HEK293T (cell line): ENCODE measurements at regions not wholly inside any gene's neighbourhood (a gene's known extent, or its start where the extent isn't known, plus 50 kb on each side); places are given as distances from the start of the nearest gene placed in this dataset.

ENCODE experiments used
- CTCF ChIA-PET: fragments of 350-600 bp; formaldehyde crosslinking; extraction: SDS; loops from one replicate; lab custom pipeline; 2021; ENCODE audit warnings: antibody characterized with exemption, inconsistent platforms; lab: Yijun Ruan, JAX
- POLR2A ChIA-PET: fragments of 350-600 bp; formaldehyde crosslinking; extraction: SDS; loops from one replicate; lab custom pipeline; 2020; ENCODE audit warnings: antibody characterized with exemption, inconsistent platforms; lab: Yijun Ruan, JAX
- DNase-seq: peaks from one replicate; pipeline ENCODE4 v3.0.0; 2012; ENCODE audit warnings: mixed read lengths; ENCODE audit errors: extremely low spot score
- ARNT ChIP-seq: fragments of 450-650 bp; IDR thresholded peaks from 2 replicates; pipeline ENCODE4 v1.6.1; 2017; ENCODE audit warnings: mild to moderate bottlenecking
- BHLHE40 ChIP-seq: fragments of 450-650 bp; IDR thresholded peaks from 2 replicates; pipeline ENCODE4 v1.6.1; 2016; ENCODE audit warnings: mild to moderate bottlenecking, moderate library complexity, borderline replicate concordance
- CTBP1 ChIP-seq: fragments of 450-650 bp; IDR thresholded peaks from 2 replicates; pipeline ENCODE4 v1.6.1; 2016; ENCODE audit warnings: borderline replicate concordance
- ELF4 ChIP-seq: fragments of 450-650 bp; IDR thresholded peaks from 2 replicates; pipeline ENCODE4 v1.6.1; 2017; ENCODE audit warnings: antibody characterized with exemption
- FOXA1 ChIP-seq: fragments of 450-650 bp; IDR thresholded peaks from 2 replicates; pipeline ENCODE4 v1.6.1; 2016; ENCODE audit warnings: mild to moderate bottlenecking
- FOXK2 ChIP-seq: fragments of 450-650 bp; IDR thresholded peaks from 2 replicates; pipeline ENCODE4 v1.6.1; 2016; ENCODE audit warnings: mild to moderate bottlenecking
- FOXM1 ChIP-seq: fragments of 450-650 bp; IDR thresholded peaks from 2 replicates; pipeline ENCODE4 v1.6.1; 2017; ENCODE audit warnings: mild to moderate bottlenecking, borderline replicate concordance
- HDGF ChIP-seq: fragments of 450-650 bp; IDR thresholded peaks from 2 replicates; pipeline ENCODE4 v1.6.1; 2017; ENCODE audit warnings: antibody characterized with exemption, borderline replicate concordance
- L3MBTL2 ChIP-seq: fragments of 450-650 bp; conservative IDR thresholded peaks from 2 replicates; pipeline ENCODE4 v1.6.1; 2016; ENCODE audit warnings: mild to moderate bottlenecking
- LEF1 ChIP-seq: fragments of 450-650 bp; IDR thresholded peaks from 2 replicates; pipeline ENCODE4 v1.6.1; 2017; ENCODE audit warnings: mild to moderate bottlenecking, borderline replicate concordance
- NFRKB ChIP-seq: fragments of 450-650 bp; IDR thresholded peaks from 2 replicates; pipeline ENCODE4 v1.6.1; 2016; ENCODE audit warnings: mild to moderate bottlenecking, moderate library complexity
- SP1 ChIP-seq: fragments of 450-650 bp; IDR thresholded peaks from 2 replicates; pipeline ENCODE4 v1.6.1; 2017
- SUZ12 ChIP-seq: fragments of 450-650 bp; IDR thresholded peaks from 2 replicates; pipeline ENCODE4 v1.6.1; 2016; ENCODE audit warnings: mild to moderate bottlenecking
- TARDBP ChIP-seq: fragments of 450-650 bp; IDR thresholded peaks from 2 replicates; pipeline ENCODE4 v1.6.1; 2016
- ZNF384 ChIP-seq: fragments of 450-650 bp; IDR thresholded peaks from 2 replicates; pipeline ENCODE4 v1.6.1; 2016
- TF ChIP-seq, protein P1 (sequence below): fragments of 450-650 bp; IDR thresholded peaks from 2 replicates; pipeline ENCODE4 v1.6.1; 2016

GRCh38 chr13:91097269-91097668 is 250.2 kb upstream of the MIR17HG start:
- DNase-seq, result no peak
- ChIA-PET POLR2A (no interaction called here), CTCF (no interaction called here)
- no peak for TF ChIP-seq ZNF384
- no peak for TF ChIP-seq L3MBTL2
- no peak for TF ChIP-seq TARDBP
- no peak for TF ChIP-seq SUZ12
- TF ChIP-seq FOXK2, result no peak
- no peak for TF ChIP-seq BHLHE40
- TF ChIP-seq FOXM1, result no peak
- no peak for TF ChIP-seq FOXA1
- TF ChIP-seq HDGF, result no peak
- TF ChIP-seq NFRKB, result no peak

- POLR2A ChIA-PET, result no interaction called here
- no peak for DNase-seq
- CTCF ChIA-PET, result interaction anchor here (0.9 kb wide), 1 partner anchor 14 kb away, joined by 3 read pairs; no protein-coding TSS in a partner anchor
- TF ChIP-seq SUZ12 (no peak), ELF4 (no peak), FOXK2 (no peak), LEF1 (no peak)
- TF ChIP-seq, protein P1, sequence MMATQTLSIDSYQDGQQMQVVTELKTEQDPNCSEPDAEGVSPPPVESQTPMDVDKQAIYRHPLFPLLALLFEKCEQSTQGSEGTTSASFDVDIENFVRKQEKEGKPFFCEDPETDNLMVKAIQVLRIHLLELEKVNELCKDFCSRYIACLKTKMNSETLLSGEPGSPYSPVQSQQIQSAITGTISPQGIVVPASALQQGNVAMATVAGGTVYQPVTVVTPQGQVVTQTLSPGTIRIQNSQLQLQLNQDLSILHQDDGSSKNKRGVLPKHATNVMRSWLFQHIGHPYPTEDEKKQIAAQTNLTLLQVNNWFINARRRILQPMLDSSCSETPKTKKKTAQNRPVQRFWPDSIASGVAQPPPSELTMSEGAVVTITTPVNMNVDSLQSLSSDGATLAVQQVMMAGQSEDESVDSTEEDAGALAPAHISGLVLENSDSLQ, result no peak
Observed at GRCh38 chr13:91099877-91100276, 247.6 kb upstream of the MIR17HG start.

DNA sequence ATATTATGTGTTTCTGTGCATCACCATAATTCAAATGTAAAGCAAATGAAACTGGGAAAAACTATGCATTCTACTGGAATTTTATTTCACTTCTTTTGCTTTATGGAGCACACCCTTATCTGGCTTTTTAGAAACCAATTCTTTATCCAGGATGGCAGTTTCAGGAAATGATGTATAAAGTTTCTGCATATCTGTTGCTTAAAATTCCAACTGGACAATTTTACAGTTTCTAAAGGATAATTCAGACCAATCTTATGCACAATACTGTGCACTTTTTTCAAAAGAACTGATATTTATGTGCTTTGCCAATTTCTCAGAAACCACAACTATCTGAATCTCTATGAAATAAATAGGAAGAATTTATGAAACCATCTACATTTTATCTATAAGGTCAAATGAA is 246.5 kb upstream of the MIR17HG start:
- DNase-seq, result no peak
- POLR2A ChIA-PET, result no interaction called here
- CTCF ChIA-PET, result interaction anchor here (0.7 to 0.9 kb wide), 2 partner anchors 23 to 1062 kb away, joined by 3 read pairs; no protein-coding TSS in a partner anchor
- TF ChIP-seq FOXK2 (no peak), FOXA1 (no peak), L3MBTL2 (no peak), SP1 (no peak), CTBP1 (no peak), HDGF (no peak), TARDBP (no peak), BHLHE40 (no peak), SUZ12 (no peak), FOXM1 (no peak), LEF1 (no peak), NFRKB (no peak), ELF4 (no peak)
- TF ChIP-seq, protein P1, result no peak

- TF ChIP-seq TARDBP (no peak), ARNT (no peak), NFRKB (no peak), LEF1 (no peak), BHLHE40 (no peak), CTBP1 (no peak), SUZ12 (no peak), HDGF (no peak), ZNF384 (no peak), FOXK2 (no peak), SP1 (no peak), ELF4 (no peak), L3MBTL2 (no peak), FOXA1 (no peak), FOXM1 (no peak)
- TF ChIP-seq, protein P1, result no peak
- CTCF ChIA-PET, result interaction anchor here (0.7 to 0.9 kb wide), 2 partner anchors 23 to 1061 kb away, joined by 3 read pairs; no protein-coding TSS in a partner anchor
- POLR2A ChIA-PET, result no interaction called here
- DNase-seq, result no peak
Observed at GRCh38 chr13:91101381-91101780, 246.1 kb upstream of the MIR17HG start.

DNA sequence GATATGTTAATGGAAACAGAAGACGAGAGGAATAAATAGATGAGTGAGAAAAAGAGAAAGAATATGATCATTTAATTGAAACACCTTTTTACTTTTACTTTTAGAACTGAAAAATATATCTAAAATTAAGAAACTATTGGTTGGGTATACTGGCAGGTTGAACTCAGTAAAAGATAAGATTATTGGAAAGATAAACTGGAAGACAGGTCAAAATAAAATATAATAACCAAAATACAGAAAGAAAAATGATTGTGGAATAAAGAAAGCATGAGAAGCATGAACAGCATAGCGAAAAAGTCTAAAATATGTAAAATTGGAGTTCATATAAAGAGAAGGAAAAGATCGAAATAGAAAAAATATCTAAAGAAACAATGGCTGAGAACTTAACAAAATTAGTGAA is 242.2 kb upstream of the MIR17HG start:
- CTCF ChIA-PET, result no interaction called here

DNA sequence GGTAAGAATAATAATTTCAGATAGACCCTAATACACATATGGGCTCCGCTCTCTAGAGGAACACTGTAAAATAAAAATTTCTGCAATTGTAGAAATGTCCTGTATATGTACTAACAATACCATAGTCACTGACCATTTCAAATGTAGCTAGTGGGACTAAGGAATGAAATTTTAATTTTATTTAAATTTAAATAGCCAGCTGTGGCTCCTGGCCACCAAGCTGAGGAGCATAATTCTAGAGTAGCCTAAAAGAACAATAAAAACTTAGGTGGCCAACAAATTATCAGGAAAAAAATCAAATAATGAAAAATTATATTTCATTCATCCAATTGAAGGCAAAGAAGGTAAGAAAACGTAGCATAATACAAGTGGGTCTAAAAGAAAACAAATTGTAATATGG is 240.9 kb upstream of the MIR17HG start:
- CTCF ChIA-PET, result no interaction called here
- POLR2A ChIA-PET, result no interaction called here
- no peak for DNase-seq
- no peak for TF ChIP-seq CTBP1
- TF ChIP-seq, protein P1, result no peak

More for the DNA sequence above, 242.2 kb upstream of the MIR17HG start:
- DNase-seq, result no peak
- TF ChIP-seq CTBP1 (no peak), FOXA1 (no peak), TARDBP (no peak), ELF4 (no peak), FOXK2 (no peak), LEF1 (no peak), HDGF (no peak), FOXM1 (no peak), NFRKB (no peak), SP1 (no peak), ZNF384 (no peak), L3MBTL2 (no peak)
- POLR2A ChIA-PET, result no interaction called here
